ENCODE measurements at regions not wholly inside any gene's neighbourhood (a gene's known extent, or its start where the extent isn't known, plus 50 kb on each side); places are given as distances from the start of the nearest gene placed in this dataset.

GRCh38 chr7:37524797-37525196 is 76.1 kb upstream of the ELMO1 start:
- TF ChIP-seq, protein P1, sequence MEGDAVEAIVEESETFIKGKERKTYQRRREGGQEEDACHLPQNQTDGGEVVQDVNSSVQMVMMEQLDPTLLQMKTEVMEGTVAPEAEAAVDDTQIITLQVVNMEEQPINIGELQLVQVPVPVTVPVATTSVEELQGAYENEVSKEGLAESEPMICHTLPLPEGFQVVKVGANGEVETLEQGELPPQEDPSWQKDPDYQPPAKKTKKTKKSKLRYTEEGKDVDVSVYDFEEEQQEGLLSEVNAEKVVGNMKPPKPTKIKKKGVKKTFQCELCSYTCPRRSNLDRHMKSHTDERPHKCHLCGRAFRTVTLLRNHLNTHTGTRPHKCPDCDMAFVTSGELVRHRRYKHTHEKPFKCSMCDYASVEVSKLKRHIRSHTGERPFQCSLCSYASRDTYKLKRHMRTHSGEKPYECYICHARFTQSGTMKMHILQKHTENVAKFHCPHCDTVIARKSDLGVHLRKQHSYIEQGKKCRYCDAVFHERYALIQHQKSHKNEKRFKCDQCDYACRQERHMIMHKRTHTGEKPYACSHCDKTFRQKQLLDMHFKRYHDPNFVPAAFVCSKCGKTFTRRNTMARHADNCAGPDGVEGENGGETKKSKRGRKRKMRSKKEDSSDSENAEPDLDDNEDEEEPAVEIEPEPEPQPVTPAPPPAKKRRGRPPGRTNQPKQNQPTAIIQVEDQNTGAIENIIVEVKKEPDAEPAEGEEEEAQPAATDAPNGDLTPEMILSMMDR (IDR thresholded peaks at IDR 0.05) = no peak
- TF ChIP-seq POLR2AphosphoS5 (IDR thresholded peaks at IDR 0.05; ENCODE audit: insufficient read depth in 1 of 2, low read depth in 1 of 2) = no peak

All from vagina (tissue), 2 donors.